Fibroblast of skin of right quadriceps (primary cell): ENCODE measurements at regions not wholly inside any gene's neighbourhood (a gene's known extent, or its start where the extent isn't known, plus 50 kb on each side); places are given as distances from the start of the nearest gene placed in this dataset.
"Not testable (repeated sequence)": the region's sequence is repeated elsewhere in the genome, so short reads cannot be mapped to it uniquely, and the experiment has no call there.

Experiments used
- DNase-seq: peaks from one replicate; pipeline ENCODE4 v3.0.0-alpha.2; 2013

DNA sequence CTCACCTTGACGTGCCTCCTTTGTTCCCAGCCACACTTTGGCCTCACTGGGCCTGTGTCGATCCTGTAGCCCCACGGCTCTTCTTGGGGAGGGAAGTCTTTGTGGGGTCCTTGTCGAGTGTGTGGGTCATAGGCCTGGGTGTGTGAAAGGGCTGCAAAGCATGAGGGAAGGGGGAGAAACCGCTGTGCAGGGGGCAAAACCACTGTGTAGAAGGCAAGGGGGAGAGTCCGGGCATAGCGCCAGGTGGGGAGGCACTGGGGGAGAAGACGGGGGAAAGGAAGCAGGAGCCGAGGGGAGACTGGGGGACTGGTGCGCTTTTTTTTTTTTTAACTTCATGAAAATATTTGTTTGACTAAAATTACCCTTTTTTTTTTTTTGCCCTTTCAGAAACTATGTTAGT is 65.1 kb upstream of the RASD2 start:
- no peak for DNase-seq

DNA sequence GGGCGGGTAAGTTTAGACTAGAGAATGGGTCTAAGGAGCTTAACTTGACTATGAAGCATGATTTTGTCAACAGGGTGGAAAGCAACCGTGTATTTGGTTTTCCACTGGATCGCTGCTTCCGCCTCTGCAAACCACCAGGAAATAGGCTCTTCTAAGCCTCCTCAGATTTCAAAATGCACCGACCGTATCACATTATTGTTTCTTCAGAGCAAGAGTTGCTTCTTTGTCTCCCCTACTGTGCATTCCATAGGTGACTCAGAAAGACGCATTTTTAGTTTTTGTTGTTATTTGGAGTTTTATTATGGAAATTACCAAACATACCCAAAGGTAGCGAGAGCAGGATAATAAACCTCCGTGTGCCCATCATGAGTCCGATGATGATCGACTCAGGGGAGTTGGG is 64.3 kb upstream of the RASD2 start:
- DNase-seq: peak; percentile 44

DNA sequence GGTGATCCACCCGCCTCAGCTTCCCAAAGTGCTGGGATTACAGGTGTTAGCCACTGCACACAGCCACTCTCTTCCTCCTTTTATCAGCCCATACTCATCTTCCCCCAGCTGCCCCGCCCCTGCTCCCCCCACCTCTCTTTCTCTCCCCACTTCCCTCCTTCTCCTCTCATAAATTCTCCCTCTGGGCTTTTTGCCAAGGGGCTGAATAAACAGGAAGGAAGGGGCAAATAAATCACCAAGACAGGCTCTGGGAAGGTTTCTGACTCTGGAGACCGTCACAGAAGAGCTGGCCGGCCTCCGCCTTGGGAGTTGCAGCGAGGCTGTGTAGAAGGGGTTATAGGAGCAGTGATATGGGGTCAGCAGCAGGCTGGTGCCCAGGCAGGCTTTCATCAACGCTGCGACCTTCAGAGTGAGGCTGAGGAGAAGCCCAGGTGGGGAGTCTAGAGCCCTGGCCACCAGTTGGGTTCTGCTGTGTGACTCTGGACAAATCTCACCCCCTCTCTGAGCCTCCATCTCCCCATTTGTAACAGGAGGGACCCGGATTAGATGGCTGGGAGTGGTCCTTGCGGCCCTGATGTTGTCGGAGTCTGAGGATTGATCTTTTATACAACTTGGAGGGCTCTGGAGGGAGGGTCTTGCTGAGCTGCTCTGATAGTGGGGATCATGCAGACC is 62.6 kb upstream of the RASD2 start:
- peak; percentile 97 for DNase-seq

DNA sequence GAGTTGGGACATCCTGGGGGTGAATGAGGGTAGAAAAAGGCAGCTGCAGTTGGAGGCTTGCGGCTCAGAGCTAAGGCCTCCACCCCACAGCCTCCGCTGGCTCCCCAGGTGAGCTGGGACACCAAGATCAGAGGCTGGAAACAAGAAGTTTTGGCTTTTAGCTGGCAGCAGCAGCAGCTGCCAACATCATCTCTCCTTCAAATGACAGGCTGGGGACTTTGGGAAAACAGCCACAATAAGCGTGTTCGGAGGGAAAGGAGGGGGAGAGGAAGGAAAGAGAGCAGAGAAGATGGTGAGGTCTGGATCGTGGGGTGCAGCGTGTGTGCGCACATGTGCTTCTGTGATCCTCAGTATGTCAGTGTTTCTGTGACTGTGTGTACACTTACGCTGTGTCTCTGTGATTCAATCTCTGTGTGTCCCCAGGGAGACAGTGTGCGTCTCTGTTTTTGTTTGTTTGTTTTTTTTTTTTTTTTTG is 62.0 kb upstream of the RASD2 start:
- no peak for DNase-seq

DNA sequence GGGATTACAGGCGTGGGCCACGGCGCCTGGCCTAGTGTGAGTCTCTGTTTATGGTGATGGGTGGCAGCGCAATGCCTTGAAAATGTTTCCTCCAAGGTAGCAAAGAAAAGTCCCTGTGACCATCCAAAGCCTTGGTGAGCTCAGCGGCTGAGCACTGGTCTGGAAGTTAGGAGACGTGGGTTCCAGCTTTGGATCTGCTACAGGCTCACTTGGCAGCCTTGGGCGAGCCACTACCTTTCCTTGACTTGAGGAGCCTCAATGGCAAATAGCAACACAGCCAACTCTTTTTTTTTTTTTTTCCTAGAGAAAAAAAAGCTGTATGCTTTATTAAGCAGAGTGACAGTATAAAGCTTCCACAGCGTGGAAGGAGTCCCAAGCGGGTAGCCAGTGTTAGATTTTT is 61.3 kb upstream of the RASD2 start:
- no peak for DNase-seq

DNA sequence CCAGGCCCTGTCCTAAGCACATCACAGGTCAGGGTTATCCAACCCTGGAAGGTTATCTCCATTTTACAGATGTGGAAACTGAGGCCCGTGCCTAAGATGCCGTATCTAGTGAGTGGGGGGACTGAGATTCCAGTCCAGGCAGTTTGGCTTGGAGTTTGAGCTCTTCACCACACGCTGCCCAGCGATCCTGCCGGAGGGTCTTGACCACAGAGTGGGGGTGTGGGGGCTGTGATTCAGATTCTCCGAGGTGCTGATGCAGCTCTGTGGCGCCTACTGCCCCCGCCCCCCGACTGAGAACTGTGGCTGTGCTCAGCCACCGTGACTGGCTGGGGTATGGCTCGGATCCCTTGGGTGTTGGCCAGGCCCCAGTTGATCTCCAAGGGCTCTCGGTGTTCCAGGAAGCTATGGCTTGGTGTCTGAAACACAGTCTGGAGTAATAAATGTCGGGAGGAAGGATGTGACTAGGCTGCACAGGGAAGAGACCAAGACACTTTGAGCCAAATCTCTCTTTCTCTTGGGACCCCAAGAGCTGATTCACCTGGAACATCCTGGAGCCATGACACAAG is 60.6 kb upstream of the RASD2 start:
- DNase-seq: peak; percentile 71

DNA sequence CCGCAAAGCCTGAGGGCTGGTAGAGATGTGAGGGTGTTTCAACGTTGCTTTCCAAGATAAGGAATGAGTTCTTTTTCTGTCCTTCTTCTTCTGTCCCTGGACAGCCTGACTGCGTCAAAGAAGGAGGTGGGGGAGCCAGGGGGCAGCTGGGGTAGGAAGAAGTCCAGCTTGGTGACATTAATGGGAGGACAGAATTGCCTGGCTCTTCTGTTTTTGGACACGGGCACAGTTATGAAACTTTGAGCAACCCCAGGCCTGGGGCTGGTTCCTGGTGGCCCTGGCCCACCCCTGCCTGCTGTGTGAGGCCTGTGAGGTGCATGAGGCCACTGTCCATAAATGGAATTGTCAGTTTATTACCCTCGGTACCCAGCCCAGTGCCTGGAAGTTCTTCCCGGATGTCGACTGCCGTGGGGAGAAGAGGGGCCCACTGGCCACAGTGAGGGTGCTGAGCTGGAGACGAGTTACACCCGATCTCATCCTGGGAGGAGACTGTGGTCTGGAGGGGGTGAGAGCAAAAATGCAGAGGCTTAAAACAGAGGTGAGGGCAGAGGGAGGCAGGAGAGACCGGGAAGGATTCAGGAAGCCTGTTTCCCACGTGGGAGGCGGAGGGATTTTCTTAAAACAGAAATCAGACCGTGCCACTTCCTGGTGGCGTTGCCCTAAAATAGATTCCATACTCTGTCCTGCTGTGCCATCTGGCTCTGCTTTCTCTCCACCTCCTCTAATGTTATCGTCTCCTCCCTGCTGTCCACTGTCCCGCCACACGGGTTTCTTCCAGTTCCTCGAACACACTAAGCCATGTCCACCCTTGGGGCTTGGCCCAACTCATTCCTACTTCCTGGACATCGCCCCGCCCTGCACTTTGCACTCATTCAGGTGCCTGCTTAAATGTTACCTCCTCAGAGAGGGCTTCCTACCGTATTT is 59.7 kb upstream of the RASD2 start:
- peak; percentile 36 for DNase-seq

DNA sequence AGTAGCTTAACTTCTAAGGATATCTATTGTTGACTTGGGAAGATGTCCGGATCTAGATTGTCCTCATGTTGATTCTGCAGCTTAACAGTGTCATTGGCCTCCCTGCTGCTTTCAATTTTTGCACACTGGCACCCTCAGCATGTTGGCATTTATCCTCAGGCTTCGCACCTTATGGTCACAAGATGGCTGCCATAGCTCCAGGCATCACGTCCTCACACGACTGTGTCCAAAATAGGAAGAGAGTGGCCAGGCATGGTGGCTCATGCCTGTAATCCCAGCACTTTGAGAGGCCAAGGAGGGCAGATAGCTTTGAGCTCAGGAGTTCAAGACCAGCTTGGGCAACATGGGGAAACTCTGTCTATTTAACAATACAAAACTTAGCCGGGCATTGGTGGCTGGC is 58.3 kb upstream of the RASD2 start:
- no peak for DNase-seq

DNA sequence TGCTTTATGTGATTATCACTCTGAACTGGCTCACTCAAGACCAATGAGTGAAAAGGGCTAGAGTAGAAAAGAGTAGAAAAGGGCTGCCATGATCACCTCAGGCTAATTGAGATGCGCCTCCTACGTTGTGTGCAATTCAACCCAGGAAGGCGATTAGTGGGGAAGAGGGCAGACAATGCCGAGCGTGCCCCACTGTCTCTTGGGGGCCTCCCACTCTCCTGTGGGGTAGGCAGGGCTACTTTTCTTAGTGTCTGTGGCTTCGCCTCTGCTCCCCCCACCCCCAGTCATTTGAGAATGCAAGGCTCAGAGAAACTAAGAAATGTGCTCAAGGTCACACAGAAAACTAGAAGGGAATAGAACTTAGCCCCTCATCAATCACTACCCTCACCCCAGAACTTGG is 57.7 kb upstream of the RASD2 start:
- no peak for DNase-seq

DNA sequence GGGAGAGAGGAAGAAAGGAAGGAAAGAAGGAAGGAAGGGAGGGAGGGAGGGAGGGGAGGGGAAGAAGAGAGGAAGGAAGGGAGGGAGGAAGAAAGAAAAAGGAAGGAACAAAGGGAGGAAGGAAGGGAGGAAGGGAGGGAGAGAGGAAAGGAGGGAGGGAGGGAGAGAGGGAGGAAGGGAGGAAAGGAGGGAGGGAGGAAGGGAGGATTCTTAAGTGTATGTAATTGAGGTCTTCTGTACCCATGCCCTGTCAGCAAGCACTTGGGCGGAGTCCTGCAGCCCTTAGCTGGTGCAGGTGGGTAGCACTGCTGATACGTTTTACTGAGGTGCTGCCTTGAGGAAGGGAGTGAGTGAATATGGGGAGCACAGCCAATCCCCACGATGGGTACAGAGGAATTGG is 56.9 kb upstream of the RASD2 start:
- DNase-seq: no peak

DNA sequence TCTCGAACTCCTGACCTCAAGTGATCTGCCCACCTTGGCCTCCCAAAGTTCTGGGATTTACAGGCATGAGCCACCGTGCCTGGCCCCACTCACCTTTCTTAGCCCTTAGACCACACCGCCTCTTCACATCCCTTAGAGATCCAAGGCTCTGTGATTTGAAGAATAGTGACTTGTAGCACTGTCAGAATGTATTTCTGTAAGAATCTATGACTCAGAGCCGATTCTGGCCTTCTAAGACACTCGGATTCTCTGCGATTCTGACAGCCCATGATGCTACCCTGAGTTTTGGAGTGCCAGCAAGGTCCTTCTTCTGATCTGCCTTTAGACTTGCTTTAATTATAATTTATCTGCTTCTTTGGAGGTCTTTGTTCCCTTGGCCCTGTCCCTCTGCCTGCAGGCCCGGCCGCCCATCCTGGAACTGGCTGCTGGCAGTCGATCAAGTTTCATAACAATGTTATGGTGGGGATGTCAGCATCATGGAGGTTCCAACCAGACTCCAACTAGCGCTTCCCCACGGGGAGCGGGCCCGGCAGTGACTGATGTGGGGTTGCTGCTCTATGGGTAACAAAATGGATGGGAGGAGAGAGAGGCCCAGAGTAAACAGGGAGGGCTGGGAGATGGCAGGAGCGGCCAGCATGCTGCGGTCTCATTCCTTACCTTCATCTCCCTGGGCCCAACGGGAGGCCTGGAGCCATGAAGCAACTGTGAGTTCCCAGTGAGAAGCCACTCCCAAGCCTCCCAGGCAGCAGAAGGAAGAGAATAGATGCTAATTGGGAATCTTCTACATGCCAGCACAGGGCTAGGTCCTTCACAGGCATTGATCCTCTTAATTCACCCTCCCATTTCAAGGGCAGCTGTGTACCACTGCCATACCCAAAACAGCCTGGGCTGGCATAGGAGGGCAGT is 55.7 kb upstream of the RASD2 start:
- peak; percentile 44 for DNase-seq

DNA sequence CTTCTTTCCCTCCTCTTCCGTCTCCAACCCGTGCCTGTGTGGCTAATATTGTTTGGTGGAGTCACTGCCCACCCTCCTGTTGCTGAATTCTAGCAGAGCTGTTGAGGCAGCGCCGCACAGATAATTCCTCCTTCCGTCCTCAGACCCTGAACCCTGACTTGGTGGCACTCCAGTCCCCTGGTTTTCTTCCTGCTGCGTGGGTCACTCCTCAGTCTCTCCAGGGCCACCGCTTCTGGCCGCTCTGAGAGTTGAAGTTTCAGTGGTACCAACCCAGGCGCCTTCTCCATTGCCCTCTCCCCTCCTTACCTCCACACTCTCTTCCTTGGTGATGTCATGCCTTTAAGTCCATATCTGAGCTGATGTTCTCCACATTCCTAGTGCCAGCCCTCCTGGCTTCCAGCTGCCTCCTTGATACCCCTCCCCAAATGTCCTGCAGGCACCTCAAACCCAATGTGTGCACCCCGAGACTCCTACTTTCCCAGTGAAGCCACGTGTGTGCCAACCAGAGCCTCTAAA is 54.5 kb upstream of the RASD2 start:
- DNase-seq: no peak

DNA sequence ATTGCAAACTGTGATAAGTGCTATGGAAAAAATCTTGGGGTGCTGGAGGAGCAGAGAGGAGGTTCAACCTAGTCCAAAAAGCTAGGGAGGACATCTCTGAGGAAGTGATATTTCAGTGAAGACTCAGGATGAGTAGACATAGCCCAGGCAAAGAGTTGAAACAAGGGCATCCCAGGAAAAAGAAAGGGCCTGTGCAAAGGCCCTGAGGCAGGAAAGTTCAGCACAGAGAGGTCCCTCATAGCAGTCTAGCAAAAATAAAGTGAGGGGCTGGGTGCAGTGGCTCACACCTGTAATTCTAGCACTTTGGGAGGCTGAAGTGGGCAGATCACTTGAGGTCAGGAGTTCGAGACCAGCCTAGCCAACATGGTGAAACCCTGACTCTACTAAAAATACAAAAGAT is 53.0 kb upstream of the RASD2 start:
- DNase-seq: not testable (repeated sequence)

DNA sequence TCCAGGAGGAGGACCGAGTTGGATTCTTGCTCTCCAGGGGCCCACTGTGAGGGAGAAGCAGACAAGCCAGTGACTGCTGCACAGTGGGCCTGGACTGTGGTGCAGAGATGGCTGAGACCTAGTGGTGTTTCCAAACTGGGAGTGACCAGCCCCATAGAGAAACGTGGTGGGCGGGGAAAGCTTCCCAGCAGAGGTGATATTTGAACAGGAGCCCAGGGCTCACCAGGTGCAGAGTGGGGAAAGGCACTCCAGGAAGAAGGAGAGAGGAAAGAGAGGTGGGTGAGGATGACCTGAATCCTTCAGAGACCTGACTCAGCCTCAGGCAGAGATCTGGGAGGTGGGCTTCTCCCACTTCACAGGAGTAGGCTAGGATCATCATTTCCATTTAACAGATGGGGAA is 52.1 kb upstream of the RASD2 start:
- no peak for DNase-seq

DNA sequence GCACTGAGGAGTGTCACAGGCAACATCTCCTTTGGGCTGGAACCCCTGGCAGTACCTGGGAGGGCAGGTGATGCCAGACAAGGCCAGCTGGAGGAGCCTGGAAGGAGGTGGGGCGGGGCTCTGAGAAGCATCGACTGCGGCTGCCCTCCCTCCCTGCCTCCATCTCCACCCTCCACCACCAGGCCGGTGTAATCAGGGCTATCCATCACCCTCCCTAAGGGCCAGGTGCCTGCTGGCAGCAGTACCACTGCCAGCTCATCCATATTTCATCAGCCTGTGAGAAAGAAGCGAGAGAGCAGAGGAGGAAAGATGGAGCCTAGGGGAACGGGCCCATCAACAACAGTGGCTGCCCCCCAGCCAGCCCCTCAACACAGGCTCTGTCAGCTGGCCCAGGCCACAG is 51.4 kb upstream of the RASD2 start:
- no peak for DNase-seq
